GM18508 (cell line): ENCODE measurements at regions not wholly inside any gene's neighbourhood (a gene's known extent, or its start where the extent isn't known, plus 50 kb on each side); places are given as distances from the start of the nearest gene placed in this dataset.
"Not testable (repeated sequence)": the region's sequence is repeated elsewhere in the genome, so short reads cannot be mapped to it uniquely, and the experiment has no call there.

ENCODE experiments used
- ATAC-seq: cut with Tn5 transposase; IDR thresholded peaks from one replicate; pipeline ENCODE4 v1.9.1; 2021; ENCODE audit warnings: moderate number of reproducible peaks; ENCODE audit not compliant: insufficient read depth, unreplicated experiment

- no peak for ATAC-seq
These were observed 186.1 kb downstream of the MATN1 start for GRCh38 chr1:30537279-30537678.

- ATAC-seq: no peak
These were observed 186.9 kb downstream of the MATN1 start for GRCh38 chr1:30536530-30536929.

- ATAC-seq: no peak
These were observed 187.6 kb downstream of the MATN1 start for GRCh38 chr1:30535595-30536325.

GRCh38 chr1:30534551-30534940 is 188.8 kb downstream of the MATN1 start:
- no peak for ATAC-seq

GRCh38 chr1:30533796-30534550 is 189.4 kb downstream of the MATN1 start:
- ATAC-seq: no peak

- no peak for ATAC-seq
These were observed 190.2 kb downstream of the MATN1 start for GRCh38 chr1:30533141-30533540.

GRCh38 chr1:30532621-30533020 is 190.8 kb downstream of the MATN1 start:
- ATAC-seq: no peak

- no peak for ATAC-seq
These were observed 195.8 kb downstream of the MATN1 start for GRCh38 chr1:30527511-30528140.

- no peak for ATAC-seq
These were observed 196.6 kb downstream of the MATN1 start for GRCh38 chr1:30526652-30527345.

- no peak for ATAC-seq
These were observed 197.3 kb downstream of the MATN1 start for GRCh38 chr1:30525971-30526651.

- ATAC-seq: no peak
These were observed 197.8 kb downstream of the MATN1 start for GRCh38 chr1:30525631-30525970.

GRCh38 chr1:30524840-30525617 is 198.4 kb downstream of the MATN1 start:
- no peak for ATAC-seq

GRCh38 chr1:30524025-30524555 is 199.3 kb downstream of the MATN1 start:
- ATAC-seq: not testable (repeated sequence)

GRCh38 chr1:30523055-30524020 is 200.0 kb downstream of the MATN1 start:
- no peak for ATAC-seq

GRCh38 chr1:30522031-30523004 is 201.1 kb downstream of the MATN1 start:
- no peak for ATAC-seq

GRCh38 chr1:30521261-30521865 is 202.0 kb downstream of the MATN1 start:
- no peak for ATAC-seq

- no peak for ATAC-seq
These were observed 202.9 kb downstream of the MATN1 start for GRCh38 chr1:30520476-30520875.
